Gastroesophageal sphincter (tissue), 4 donors: ENCODE measurements at regions not wholly inside any gene's neighbourhood (a gene's known extent, or its start where the extent isn't known, plus 50 kb on each side); places are given as distances from the start of the nearest gene placed in this dataset.
"Not testable (repeated sequence)": the region's sequence is repeated elsewhere in the genome, so short reads cannot be mapped to it uniquely, and the experiment has no call there.

Source experiments
- ATAC-seq: fragments of 150-250 bp; one replicate; pipeline ENCODE4 v1.9.1; 2016; ENCODE audit warnings: mild to moderate bottlenecking, moderate library complexity
- H3K27ac ChIP-seq, 4 donors: fragments of 200-600 bp; sonication (generic) in 3 of 4; 1 replicate in 3 of 4; 2 replicates in 1 of 4; pipeline ENCODE4 v1.5.1; 2016 to 2019
- H3K27me3 ChIP-seq: fragments of 200-600 bp; sonication (generic); one replicate; pipeline ENCODE4 v1.5.1; 2019
- H3K36me3 ChIP-seq, 2 donors: fragments of 200-600 bp; sonication (generic); one replicate each; pipeline ENCODE4 v1.5.1; 2019; ENCODE audit warnings: control low read depth in 1 of 2
- H3K4me1 ChIP-seq, 3 donors: fragments of 200-600 bp; sonication (generic); 1 replicate in 2 of 3; 2 replicates in 1 of 3; pipeline ENCODE4 v1.5.1; 2016 to 2019; ENCODE audit warnings: control low read depth in 2 of 3
- H3K4me3 ChIP-seq, 2 donors: fragments of 200-600 bp; sonication (generic); one replicate each; pipeline ENCODE4 v1.5.1; 2019; ENCODE audit warnings: mild to moderate bottlenecking in 1 of 2, moderate library complexity in 1 of 2
- H3K9me3 ChIP-seq, 3 donors: fragments of 200-600 bp; sonication (generic); one replicate each; pipeline ENCODE4 v1.5.1; 2017 to 2019; ENCODE audit warnings: control low read depth in 2 of 3
- EP300 ChIP-seq: sonication (generic); formaldehyde crosslinking; IDR thresholded peaks from one replicate; pipeline ENCODE4 v1.6.1; 2017; ENCODE audit warnings: antibody characterized with exemption, mild to moderate bottlenecking
- POLR2A ChIP-seq, 2 donors: fragments of 450-650 bp; IDR thresholded peaks; one replicate each; pipeline ENCODE4 v1.6.1; 2017; ENCODE audit warnings: antibody characterized with exemption in 2 of 2, mild to moderate bottlenecking in 2 of 2, moderate library complexity in 1 of 2
- POLR2AphosphoS5 ChIP-seq: sonication (generic); formaldehyde crosslinking; IDR thresholded peaks from one replicate; pipeline ENCODE4 v1.6.1; 2017; ENCODE audit warnings: antibody characterized with exemption
- WGBS, 2 donors: methylation state at CpG; one replicate each; pipeline ENCODE4 v1.1.5; 2018; ENCODE audit warnings: low coverage in 1 of 2; 5-methylcytosine and 5-hydroxymethylcytosine counted together
- TF ChIP-seq, protein P1 (sequence below), 4 experiments: fragments of 200-600 bp in 2 of 4; fragments of 450-650 bp in 2 of 4; sonication (generic) in 1 of 4; IDR thresholded peaks; one replicate each; pipeline ENCODE4 v1.5.1; 2017 to 2019; ENCODE audit warnings: antibody characterized with exemption in 4 of 4, mild to moderate bottlenecking in 2 of 4, moderate library complexity in 2 of 4

DNA sequence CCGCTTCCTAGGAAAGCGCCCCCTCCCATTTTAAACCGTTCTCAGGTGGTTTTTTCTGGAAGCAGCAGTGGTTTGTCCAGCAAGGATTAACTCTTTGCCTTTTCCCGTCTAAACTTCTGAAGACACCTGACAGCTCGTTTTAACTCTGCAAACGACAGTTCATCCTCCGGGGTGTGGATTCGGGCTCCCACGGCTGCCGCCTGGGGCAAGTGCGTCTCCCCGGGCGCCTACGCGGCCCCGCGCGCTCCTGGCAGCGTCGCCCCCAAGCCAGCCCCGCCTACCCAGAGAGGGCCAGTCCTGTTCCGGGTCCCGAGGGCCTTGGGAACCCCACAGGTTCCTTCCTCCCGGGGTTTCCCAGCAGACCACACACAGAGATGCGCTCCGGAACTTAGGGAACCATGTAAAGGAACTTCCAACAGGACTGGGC is 54.4 kb downstream of the PRR18 start:
- Histone ChIP-seq H3K27ac (peak overlapping the region in 1 of 4 donors; percentile 39), H3K4me1 (peaks cover 0 to 12% (median 8%) of the 10 kb centered on the region in 3 donors), H3K27me3 (peaks cover 55% of the 10 kb centered on the region), H3K4me3 (peak overlapping the region in 1 of 2 donors; percentile 48), H3K36me3 (no peaks in the 10 kb centered on the region), H3K9me3 (no peaks in the 10 kb centered on the region)
- no peak for ATAC-seq
- TF ChIP-seq EP300: no peak
- TF ChIP-seq, protein P1, sequence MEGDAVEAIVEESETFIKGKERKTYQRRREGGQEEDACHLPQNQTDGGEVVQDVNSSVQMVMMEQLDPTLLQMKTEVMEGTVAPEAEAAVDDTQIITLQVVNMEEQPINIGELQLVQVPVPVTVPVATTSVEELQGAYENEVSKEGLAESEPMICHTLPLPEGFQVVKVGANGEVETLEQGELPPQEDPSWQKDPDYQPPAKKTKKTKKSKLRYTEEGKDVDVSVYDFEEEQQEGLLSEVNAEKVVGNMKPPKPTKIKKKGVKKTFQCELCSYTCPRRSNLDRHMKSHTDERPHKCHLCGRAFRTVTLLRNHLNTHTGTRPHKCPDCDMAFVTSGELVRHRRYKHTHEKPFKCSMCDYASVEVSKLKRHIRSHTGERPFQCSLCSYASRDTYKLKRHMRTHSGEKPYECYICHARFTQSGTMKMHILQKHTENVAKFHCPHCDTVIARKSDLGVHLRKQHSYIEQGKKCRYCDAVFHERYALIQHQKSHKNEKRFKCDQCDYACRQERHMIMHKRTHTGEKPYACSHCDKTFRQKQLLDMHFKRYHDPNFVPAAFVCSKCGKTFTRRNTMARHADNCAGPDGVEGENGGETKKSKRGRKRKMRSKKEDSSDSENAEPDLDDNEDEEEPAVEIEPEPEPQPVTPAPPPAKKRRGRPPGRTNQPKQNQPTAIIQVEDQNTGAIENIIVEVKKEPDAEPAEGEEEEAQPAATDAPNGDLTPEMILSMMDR (IDR thresholded peaks at IDR 0.05): no peak
- no peak for TF ChIP-seq POLR2A (IDR thresholded peaks at IDR 0.05)
- no peak for TF ChIP-seq POLR2AphosphoS5
- WGBS, 2 donors: 4 to 7% methylated on average over 10 to 11 of the region's 26 CpGs

DNA sequence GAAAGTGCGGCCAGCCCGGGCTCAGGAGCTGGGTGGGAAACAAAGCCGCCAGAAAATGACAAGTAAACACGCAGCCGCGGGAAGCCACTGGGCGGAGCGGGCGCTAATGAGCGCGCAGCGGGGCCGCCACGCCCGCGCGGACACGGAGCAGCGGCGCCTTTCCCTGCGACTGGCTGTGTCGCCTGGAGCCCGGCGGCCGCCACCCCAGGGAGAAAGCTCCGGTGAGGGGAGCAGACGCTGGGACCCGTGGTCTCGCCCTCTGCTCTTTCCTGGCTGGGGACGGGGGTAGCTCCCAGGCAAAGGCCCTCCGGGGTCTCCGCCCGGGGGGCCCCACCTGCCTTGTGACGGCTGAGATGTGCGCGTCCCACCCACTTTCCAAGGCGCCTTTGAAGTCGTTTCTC is 54.9 kb downstream of the PRR18 start:
- ATAC-seq: no peak
- Histone ChIP-seq H3K4me3 (peak overlapping the region; percentile 1 to 48), H3K27ac (peak overlapping the region in 1 of 4 donors; percentile 39), H3K27me3 (peaks cover 55% of the 10 kb centered on the region), H3K4me1 (peaks cover 0 to 12% (median 8%) of the 10 kb centered on the region in 3 donors), H3K9me3 (no peaks in the 10 kb centered on the region), H3K36me3 (no peaks in the 10 kb centered on the region)
- no peak for TF ChIP-seq POLR2AphosphoS5
- TF ChIP-seq EP300: no peak
- no peak for TF ChIP-seq POLR2A (IDR thresholded peaks at IDR 0.05)
- TF ChIP-seq, protein P1 (IDR thresholded peaks at IDR 0.05): no peak
- 0 to 2% methylated on average over 4 to 17 of the region's 38 CpGs for WGBS, 2 donors

DNA sequence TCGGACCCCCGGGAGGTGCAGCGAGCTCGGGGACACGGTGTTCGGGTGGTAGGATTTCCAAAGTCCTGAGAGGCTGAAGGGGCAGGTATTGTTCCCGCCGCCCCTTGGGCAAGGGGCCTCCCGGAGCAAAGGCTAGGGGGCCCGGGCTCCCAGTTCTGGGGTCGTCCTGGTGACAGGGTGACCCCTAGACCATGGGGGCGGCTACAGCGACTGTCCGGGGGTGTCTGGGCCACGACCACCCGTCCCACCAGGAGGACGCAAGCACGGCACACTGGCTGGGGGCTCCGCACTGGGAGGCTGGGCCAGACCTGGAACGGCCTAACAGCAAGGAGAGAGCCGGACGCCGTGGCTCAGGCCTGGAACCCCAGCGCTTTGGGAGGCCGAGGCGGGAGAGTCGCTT is 55.6 kb downstream of the PRR18 start:
- ATAC-seq: no peak
- H3K27me3 ChIP-seq: peaks cover 55% of the 10 kb centered on the region
- TF ChIP-seq POLR2A (IDR thresholded peaks at IDR 0.05): no peak
- TF ChIP-seq POLR2AphosphoS5: no peak
- TF ChIP-seq EP300: no peak
- TF ChIP-seq, protein P1 (IDR thresholded peaks at IDR 0.05): no peak
- H3K4me3 ChIP-seq: no peak overlapping the region
- 70% methylated on average over 6 of the region's 27 CpGs; no CpG with 5 or more reads in 1 of the 2 donors for WGBS, 2 donors
- no peaks in the 10 kb centered on the region for H3K36me3 ChIP-seq
- H3K27ac ChIP-seq: no peak overlapping the region
- no peaks in the 10 kb centered on the region for H3K9me3 ChIP-seq
- H3K4me1 ChIP-seq: peaks cover 0 to 12% (median 8%) of the 10 kb centered on the region in 3 donors

DNA sequence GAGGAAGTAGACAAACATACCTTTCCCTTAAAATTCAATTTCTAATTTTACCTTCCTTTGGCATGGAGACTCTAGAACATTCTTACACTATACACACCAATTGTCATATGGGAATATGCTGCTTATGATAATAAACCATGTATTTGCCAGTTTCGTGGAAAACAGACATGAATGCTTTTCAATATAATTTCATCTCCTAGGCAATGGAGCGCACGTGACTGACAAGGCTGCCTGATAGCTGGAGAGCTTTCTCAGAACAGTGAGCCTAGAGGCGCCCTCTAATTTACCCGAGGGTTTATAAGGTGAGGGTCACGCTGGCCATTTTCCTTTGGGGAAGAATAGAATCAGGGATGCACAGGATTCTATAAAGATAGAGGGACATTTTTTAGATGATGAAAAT is 56.5 kb downstream of the PRR18 start:
- Histone ChIP-seq H3K4me1 (peaks cover 0 to 12% (median 8%) of the 10 kb centered on the region in 3 donors), H3K4me3 (no peak overlapping the region), H3K27ac (no peak overlapping the region), H3K27me3 (peaks cover 53% of the 10 kb centered on the region), H3K36me3 (no peaks in the 10 kb centered on the region), H3K9me3 (no peaks in the 10 kb centered on the region)
- ATAC-seq: no peak
- TF ChIP-seq, protein P1 (IDR thresholded peaks at IDR 0.05): no peak
- no peak for TF ChIP-seq EP300
- WGBS, 2 donors: 57 to 59% methylated on average over 6 of the region's 6 CpGs

DNA sequence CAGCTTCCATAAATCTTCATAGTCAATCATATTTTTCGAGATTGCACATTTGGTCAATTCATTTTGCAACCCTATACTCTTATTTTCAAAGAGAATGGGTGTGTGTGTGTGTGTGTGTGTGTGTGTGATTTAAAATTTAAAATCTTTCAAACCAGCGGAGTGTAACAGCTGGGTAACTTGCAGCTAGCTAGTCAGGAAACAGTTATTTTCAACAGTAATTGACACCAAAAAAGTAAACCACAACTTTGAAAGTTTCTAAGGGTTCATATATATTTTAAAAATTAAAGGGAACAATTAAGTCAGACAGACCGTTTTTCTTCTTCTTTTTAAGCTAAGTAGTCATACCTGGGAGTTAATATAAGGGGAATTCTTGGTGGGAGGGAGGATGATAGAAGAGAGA is 57.0 kb downstream of the PRR18 start:
- H3K27me3 ChIP-seq: peaks cover 53% of the 10 kb centered on the region
- H3K9me3 ChIP-seq: no peaks in the 10 kb centered on the region
- peaks cover 0 to 12% (median 8%) of the 10 kb centered on the region in 3 donors for H3K4me1 ChIP-seq
- no peaks in the 10 kb centered on the region for H3K36me3 ChIP-seq
- ATAC-seq: no peak
- no peak overlapping the region for H3K4me3 ChIP-seq
- H3K27ac ChIP-seq: no peak overlapping the region
- TF ChIP-seq, protein P1 (IDR thresholded peaks at IDR 0.05): no peak
- TF ChIP-seq EP300: no peak
- no peak for TF ChIP-seq POLR2A (IDR thresholded peaks at IDR 0.05)
- no peak for TF ChIP-seq POLR2AphosphoS5
- WGBS, 2 donors: 44 to 64% methylated on average over 3 of the region's 3 CpGs

DNA sequence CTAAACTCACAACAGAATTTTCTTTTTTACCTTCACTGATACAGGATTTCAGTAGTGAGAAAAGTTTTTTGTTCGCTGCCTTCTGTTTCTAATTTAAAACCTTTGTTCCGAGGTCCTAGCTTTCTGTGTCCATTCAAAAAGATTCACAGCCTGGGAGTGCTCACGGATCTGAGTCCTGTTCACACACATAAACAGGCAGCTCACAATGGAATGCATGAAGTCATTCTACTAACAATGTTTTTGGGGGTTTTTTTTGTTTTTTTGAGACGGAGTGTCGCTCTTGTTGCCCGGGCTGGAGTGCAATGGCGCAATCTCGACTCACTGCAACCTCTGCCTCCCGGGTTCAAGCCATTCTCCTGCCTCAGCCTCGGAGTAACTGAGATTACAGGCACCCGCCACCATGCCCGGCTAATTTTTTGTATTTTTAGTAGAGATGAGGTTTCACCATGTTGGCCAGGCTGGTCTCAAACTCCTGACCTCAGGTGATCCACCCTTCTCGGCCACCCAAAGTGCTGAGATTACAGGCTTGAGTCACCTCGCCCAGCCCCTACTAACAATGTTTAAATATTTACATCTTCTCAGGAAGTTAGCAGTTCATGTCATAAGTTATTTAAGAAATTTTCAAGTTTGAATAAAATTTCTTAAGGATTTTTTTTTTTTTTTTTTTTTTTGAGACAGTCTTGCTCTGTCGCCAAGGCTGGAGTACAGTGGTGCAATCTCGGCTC is 59.0 kb downstream of the PRR18 start:
- peaks cover 49% of the 10 kb centered on the region for H3K27me3 ChIP-seq
- H3K27ac ChIP-seq, H3K4me3 ChIP-seq, H3K9me3 ChIP-seq, ATAC-seq, H3K36me3 ChIP-seq: not testable (repeated sequence)
- 73 to 74% methylated on average over 11 of the region's 16 CpGs for WGBS, 2 donors
- H3K4me1 ChIP-seq: peaks cover 0 to 12% (median 8%) of the 10 kb centered on the region in 3 donors
